CMK (cell line): ENCODE measurements at regions not wholly inside any gene's neighbourhood (a gene's known extent, or its start where the extent isn't known, plus 50 kb on each side); places are given as distances from the start of the nearest gene placed in this dataset.
"Not testable (repeated sequence)": the region's sequence is repeated elsewhere in the genome, so short reads cannot be mapped to it uniquely, and the experiment has no call there.

Experiments
- DNase-seq: peaks from one replicate; pipeline ENCODE4 v3.0.0-alpha.2; 2010; ENCODE audit warnings: low read depth

- DNase-seq, result no peak
These were observed 181.2 kb upstream of the SMAD3 start for GRCh38 chr15:66884115-66884622.

GRCh38 chr15:66884661-66885237 lies 180.7 kb upstream of the SMAD3 start:
- no peak for DNase-seq

DNA sequence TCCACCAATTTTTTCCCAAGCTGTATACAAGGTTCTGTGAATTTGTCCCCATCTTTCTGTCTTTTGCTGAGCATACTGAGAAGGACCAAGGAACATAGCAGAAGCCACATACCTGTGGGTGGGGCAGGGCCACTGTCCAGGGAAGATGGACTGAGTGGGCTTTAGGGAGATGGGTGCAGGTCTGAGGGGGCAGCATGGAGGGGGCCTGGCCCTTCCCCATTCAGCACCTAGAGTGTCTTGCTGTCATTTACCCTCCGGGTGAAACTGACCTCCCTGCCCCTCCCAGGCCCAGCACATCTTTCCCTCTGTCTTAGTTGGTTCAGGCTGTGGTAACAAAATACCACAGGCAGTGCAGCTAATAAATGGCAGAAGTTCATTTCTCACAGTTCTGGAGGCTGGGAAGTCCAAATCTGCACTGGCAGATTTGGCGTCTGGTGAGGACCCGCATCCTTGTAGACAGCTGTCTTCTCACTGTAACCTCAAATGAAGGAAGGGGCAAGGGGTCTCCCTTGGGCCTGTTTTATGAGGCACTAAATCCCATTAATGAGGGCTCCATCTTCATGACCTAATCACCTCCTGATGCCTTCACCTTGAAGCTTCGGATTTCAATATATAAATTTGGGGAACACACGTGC lies 180.0 kb upstream of the SMAD3 start:
- DNase-seq, result no peak

DNA sequence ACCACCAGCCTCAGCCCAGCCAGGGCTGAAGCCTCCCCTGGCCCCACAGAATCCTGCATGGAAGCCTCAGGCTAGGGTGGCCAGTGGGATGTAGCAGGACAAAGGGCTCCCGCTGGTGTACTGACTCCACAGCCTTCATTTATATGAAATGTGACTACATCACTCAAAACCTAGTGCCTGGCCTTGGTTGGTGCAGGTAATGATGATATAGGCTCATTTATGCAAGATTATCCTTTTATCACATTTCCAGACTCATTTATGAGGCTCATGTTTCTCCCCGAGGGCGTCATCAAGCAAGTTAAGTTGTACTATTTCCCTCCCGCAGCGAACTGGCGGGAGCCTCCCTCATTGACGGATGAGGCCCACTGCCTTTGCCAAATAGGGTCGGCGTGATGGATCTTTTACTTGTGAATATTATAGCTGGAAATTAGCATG lies 179.1 kb upstream of the SMAD3 start:
- DNase-seq, result no peak

DNA sequence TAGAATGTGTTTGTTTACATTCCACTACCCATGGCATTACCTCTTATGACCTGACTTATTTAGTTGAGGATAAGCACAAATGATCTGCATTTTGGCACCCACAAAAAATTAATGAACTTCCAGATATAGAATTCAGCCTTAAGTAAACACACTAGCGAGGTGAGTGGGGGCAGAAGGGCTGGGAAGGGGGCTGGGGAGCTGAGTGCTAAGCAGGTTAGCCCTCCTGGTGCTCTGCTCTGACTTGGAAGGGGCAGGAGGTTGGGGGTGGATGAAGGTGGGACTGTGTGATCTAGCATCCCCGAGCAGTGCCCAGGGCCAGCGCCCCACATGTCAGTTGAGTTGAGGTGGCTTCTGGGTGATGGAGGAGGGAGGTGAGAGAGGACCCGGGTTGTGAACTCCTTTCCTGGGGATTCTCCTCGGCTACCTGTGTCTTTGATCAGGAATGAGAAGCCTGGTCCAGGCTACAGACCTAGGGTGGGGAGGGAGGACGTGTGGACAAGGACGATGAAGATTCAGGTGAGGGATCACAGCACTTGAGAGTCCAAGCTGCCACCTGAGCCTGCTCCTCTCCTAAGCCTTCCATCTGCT lies 178.6 kb upstream of the SMAD3 start:
- no peak for DNase-seq

- not testable (repeated sequence) for DNase-seq
These were observed 176.1 kb upstream of the SMAD3 start for GRCh38 chr15:66889298-66889697.

GRCh38 chr15:66891776-66892175 lies 173.6 kb upstream of the SMAD3 start:
- no peak for DNase-seq

DNA sequence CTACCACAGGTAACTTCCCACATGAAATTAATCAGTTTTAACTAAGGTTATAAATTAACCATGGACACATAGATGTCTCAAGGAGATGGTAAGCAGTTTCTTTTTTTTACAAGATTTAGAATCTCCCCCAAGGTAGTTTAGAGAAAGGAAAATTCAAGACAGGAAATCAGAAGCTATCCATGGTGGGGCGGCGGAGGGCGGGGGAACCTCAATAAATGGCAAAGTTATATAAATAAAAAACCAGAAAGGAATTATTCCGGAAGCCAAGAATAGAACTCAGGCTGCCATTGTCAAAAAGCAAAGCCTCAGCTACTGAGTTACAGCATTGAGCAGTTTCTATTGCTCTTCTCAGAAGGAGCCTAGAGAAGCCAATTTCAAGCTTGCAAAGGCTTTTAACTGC lies 172.1 kb upstream of the SMAD3 start:
- DNase-seq, result no peak

- DNase-seq, result no peak
These were observed 171.0 kb upstream of the SMAD3 start for GRCh38 chr15:66894363-66894762.

- no peak for DNase-seq
These were observed 170.2 kb upstream of the SMAD3 start for GRCh38 chr15:66894986-66895780.

- DNase-seq, result no peak
These were observed 169.5 kb upstream of the SMAD3 start for GRCh38 chr15:66895794-66896453.

DNA sequence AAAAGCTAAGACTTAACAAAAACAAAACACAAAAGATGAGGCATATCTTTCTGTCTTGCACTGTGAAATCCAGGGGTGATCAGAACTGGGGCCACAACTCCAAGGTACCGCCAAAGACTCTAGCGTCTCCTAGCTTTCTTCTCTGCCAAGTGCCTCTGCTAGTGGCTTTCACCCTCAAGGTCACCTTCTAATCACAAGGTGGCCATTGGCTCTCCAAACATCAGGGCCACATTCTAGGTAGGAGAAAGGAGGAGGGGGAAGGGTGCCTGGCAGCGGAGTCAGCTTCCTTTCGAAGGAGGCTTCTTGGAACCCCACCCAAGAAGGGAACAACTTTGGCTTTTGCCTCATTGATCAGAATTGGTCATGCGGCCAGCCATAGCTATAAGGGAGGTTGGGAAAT lies 168.8 kb upstream of the SMAD3 start:
- DNase-seq, result no peak

DNA sequence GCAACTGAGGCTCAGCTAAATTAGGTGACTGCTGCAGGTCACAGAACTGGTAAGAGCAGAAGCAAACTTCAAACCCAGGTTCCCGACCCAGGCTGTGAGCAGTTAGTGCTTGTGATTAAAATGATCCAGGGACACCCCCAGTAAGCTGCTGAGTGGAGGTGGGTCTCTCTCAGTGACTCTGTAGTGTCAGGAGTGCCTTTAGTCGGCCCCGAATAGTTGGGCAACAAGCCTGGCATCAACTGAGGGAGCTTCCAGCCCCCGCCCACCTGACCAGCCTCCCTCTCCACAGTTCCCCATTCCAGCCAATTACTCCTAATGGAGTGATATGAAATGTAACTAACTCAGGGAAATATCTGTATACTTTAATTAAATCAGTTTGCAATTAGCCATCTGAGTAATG lies 168.0 kb upstream of the SMAD3 start:
- DNase-seq, result no peak

DNA sequence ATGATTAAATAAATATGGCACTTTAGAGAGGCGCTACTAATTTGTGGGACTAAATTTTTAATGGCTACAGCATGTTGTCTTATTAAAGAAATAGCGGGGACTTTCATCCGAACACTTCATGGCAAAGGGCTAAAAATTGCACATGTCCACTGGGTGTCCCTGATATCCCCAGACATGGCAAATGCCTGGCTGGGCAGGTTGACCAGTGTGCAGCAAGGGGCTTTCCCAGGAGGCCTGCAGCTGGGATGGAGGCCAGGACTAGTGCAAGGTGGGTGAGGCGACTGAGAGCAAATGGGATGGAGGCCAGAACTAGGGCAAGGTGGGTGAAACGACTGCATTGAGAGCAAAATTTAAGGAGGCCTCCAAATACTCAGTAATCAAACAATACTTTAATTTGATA lies 167.4 kb upstream of the SMAD3 start:
- DNase-seq, result no peak

DNA sequence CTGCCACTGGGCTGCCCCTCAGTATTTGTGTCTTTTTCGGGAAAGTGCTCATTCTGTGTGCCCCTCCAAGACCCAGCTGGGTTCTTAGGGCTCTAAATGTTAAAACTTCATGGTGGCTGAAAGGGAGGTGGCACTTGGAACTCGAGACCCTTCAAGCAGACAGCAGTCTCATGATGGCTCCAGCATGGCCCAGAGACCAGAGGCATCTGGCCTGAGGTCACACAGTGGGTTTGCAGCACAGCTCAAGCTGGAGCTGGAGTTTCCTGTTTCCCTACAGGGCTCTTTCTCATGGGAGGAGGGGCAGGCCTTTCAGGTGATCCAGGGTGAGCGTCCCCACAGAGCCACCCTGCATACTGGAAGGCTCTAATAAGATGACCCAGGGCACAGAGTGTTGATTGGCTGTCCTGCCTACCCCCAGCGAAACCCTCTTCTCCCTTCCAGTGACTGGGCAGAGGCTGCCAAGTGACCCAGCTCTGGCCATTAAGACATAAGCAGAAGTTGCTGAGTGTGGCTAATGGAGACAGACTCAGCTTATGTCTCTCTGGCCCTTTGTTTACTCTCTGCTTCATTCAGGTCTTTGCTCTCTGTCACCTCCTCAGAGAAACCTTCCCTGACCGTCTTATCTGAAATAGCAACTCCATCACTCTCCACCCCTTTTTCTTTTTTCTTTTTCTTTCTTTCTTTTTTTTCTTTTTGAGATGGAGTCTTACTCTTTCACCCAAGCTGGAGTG lies 166.6 kb upstream of the SMAD3 start:
- no peak for DNase-seq

DNA sequence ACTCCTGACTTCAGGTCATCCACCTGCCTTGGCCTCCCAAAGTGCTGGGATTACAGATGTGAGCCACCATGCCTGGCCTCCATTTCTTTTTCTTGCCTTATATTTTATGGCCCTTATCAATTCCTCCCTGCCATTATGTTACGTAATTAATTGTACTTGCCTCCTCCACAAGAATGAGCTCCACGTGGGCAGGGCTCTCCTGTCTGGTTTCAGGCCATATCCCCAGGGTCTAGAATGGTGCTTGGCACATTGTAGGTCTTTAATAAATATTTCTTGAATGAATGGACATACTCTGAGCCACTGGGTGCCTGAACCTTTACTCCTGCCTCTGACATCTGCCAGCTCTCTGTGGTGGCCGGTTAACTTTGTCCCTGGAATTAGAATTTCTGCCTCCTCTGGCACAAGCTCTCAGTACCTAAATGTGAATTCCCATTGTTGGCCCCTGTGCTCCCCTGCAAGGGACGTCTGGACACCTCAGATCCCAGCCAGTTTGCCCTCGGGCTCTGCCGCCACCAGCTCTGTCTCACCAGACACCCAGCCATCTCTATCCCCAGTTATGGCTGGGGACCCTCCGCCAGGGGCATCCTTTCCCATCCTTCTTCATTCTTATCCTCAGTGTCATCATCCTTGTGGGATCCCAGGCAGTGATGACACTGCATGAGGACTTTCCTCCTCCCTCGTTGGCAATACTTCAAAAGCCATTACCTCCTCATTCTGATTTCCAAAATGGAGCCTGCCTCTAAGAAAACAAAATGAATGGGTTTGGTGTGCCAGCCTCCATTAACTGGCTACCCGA lies 165.6 kb upstream of the SMAD3 start:
- DNase-seq, result no peak

GRCh38 chr15:66900586-66901310 lies 164.7 kb upstream of the SMAD3 start:
- DNase-seq, result no peak

DNA sequence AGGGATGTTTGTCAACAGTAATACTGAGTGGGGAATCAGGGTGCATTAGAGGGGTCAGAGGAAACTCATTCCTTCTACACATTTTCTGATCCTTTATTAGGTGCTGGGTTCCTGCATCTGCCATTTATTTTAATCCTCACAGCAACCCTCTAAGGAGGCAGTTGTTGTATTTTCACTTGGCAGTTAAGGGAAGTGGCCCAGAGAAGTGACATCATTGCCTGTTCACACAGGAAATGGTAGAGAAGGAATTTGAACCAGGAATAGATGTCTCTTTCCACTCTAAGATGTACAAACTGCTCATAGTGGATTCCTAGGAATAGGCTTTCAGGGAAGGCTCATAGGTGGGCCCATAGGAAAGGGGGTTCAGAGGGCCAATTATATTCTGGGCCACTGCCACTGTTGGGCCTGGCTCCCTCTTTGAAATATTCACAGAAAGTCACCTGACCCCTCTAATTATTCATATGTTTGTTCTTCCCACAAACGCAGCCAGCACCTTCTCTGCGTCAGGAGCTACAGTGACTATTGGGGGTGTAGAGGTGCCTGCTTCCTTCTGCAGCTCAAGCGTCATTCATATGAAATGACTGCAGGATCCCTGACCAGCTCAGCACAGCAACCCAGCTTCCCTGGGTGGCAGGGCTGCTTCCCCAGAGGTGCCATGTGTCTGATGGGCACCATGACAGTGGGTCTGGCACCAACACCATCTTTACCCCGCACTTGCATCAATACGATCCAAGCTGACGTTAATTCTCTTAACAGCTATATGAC lies 163.9 kb upstream of the SMAD3 start:
- DNase-seq, result no peak

- no peak for DNase-seq
These were observed 160.2 kb upstream of the SMAD3 start for GRCh38 chr15:66905185-66905584.
